GM19372 (cell line): ENCODE measurements at regions not wholly inside any gene's neighbourhood (a gene's known extent, or its start where the extent isn't known, plus 50 kb on each side); places are given as distances from the start of the nearest gene placed in this dataset.
"Not testable (repeated sequence)": the region's sequence is repeated elsewhere in the genome, so short reads cannot be mapped to it uniquely, and the experiment has no call there.

Experiments
- ATAC-seq: cut with Tn5 transposase; IDR thresholded peaks from one replicate; pipeline ENCODE4 v1.9.1; 2021; ENCODE audit warnings: mild to moderate bottlenecking, low read depth, moderate library complexity; ENCODE audit not compliant: unreplicated experiment

DNA sequence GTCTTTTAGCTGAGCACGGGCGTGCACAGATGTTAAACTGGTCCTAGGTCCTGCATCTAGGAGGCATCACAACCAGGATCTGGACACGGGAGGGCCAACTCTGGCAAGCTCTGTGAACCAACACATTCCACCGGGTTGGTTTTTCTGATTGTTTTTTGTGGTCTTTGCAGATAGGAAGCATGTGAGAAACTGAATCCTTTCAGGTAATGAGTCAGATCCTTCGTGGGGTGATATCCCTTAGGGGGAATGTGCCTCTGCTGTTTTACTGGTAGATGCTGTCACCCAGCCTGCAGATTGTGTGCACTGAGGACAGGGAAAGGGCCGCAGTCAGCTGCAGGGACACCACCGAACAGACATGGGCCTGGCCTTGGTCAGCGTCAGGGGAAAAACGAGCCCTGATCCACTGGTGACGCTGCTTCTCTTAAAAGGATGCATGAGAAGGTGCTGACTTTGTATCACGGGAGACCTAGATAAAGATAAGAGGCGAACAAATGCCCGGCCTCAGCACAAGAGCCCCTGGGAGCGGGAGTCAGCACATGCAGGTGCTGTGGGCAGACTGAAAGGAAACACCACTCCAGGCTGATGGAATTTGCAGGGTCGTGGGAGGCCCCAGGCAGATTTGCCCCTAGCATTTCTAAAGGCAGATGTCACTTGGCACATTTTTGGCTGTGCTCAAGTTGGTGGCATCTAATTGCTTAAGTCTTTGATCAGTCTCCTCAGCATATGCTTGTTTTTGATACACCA lies 51.1 kb downstream of the DOP1B start:
- no peak for ATAC-seq

DNA sequence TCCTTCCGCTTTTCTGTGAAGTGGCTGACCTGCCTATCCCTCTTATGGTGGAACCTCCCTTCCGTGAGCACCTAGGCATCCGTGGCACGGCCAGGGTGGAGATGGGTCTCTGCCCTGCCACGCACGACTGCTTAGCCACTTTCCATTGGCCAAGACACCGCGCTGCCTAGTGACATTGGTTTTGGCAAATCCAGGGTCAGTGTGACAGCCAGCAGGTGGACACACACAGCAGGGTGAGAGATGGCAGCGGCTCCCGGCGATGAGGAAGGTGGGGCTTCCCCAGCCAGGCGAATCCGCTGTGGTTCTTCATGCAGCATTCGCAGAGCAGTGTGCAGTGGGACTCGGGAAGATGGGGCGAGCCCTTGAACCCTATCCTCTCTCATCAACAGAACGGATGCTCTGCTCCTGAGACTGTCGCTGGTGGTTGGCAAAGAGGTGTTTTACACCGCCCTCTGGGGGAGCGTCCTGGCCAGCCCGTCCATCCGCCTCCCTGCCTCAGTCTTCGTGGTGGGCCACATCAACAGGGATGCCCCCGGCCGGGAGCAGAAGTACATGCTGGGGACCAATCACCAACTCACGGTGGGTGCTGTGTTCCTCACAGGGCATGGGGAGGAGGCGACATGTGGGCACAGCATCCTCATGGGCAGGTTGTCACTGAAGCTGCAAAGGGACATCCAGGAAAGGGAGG lies 51.8 kb downstream of the DOP1B start:
- ATAC-seq = no peak

DNA sequence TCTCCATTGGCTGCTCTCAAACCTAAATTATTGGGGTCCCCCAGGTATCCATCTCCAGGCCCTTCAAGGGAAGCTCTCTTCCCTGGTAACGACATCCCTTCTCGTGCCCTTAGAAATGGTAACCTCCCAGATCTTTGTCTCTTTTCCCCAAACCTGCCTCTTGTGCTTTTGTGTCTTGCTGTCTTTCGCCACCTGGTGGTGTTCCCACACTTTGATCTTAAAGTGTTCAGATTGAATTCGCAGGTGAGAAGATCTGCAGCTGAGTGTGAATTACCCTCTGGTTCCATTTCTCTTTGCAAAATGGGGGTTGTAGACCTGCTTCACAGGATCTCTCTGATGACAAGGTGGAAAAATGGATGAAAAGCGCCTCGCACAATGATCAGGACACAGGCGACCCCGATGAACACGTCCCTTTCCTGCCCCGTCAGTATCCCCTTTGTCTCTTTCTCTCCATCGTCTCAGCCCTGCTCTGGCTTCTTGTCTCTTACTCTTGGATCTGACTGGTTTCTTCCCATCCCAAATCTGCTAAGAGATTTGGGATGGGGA lies 53.1 kb downstream of the DOP1B start:
- no peak for ATAC-seq

DNA sequence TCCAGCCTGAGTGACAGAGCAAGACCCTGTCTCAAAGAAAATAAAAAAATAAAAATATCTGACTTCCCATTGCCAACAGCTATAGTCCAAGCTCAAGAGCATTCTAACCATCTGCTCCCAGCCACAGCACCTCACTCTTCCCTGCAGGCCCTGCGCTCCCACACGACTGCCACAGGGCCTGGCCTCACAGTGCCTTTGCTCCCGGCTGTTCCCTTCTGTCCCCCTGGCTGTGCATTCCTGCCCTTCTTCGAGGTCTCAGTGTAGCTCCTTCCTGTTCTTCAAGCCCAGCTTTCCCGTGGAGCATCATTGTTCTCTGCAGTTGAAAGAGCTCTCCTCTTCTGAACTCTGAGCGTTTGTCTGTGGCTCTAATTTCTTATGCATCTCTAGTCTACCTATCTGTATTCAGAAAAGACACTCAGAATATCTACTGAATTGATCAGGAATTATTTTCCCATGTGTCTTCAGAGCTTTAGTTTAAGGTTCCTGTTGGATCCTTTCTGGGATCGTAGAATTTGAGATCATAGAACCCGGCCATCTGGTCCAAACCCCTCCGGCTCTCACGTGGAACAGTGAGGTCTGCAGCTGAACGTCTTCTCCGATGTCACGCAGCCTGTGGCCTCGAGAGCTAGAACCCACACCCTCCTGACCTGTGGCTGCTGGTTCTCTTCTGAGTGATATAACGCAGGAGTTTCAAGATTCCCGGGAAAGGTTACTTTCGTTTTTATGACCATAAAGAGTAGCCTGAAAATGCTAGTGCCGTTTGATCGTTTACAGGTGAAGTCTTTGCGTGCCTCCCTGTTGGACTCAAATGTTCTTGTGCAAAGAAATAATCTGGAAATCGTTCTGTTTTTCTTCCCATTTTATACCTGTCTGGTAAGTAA lies 54.4 kb downstream of the DOP1B start:
- no peak for ATAC-seq

DNA sequence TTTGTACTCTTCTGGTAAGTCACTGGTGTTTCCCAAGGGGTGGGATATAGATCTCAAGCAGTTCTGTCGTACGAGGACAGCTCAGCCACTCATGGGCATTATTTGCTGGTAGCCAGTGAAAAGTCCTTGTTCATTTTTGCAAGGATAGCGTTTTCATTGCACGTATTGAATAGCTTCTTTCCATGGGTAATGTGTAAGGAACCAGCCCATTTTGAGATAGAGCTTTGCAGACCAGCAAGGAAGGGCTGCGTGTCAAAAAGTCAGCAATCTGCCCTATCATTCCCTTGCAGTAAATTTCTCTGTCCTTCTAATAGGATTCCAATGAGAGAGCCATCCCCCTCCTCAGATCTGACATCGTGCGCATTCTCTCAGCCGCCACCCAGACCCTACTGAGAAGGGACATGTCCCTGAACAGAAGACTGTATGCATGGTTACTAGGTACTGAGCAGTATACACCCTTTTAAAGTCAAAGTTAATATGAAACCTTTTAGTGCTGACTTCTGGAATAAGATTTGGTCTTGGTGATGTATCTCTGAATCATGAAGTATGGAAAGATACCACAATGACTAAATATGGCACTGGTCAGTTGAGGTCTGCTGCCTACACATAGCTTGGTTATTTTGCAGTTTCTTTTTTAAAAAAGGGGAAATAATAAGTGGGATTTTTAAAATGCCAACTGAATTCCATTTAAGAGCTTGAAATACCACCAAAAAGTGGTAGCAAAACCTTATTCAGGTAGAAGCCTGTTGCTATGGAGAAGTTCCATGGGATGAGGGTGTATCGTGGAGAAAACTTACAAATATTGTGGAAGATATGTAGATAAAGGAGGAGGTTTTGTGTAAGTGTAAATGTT lies 55.3 kb downstream of the DOP1B start:
- ATAC-seq = no peak

DNA sequence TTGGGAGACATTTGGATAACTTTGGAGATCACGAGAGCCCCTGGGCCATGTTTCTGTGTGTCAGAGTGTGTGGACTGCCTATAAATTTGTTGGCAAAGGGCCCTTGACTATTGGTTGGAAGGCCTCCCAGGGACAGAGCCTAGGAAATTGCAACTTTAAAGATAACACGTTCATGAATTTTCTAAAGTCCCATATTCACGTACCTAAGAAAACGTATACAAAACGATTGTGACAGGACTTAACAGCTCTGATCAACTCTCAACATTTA lies 55.8 kb downstream of the DOP1B start:
- ATAC-seq = no peak

DNA sequence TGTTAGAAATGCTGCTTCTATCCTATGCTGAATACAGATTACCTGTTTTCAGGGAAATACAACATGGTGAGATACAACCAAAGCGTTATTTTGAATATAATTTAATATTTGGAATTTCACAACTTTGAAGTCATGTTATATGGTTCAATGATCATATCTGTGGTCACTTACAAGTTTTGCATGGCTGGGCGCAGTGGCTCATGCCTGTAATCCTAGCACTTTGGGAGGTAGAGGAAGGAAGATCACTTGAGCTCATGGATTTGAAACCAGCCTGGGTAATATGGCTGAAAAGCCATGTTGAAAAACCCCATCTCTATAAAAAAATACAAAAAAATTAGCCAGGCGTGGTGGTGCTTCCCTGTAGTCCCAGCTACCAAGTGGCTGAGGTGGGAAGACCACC lies 57.9 kb downstream of the DOP1B start:
- ATAC-seq = no peak

DNA sequence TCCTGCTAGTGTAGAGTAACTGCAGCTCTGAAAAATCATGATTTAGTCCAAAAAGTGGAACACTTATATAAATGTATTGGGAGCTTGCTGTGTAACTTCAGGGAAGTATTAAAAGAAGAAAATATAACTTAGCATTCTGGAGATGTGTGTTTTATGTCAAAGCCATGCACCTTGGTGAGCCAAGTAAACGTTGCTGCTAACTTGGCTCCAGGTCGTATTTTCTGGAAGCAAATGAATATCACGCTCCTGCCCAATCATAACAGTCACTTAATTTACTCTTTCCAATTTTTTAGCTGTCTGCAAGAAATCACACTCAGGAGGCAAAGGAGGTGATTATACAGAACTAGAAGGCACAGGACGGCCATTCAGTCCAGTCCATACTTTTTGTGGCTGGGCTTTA lies 61.1 kb downstream of the DOP1B start:
- no peak for ATAC-seq

DNA sequence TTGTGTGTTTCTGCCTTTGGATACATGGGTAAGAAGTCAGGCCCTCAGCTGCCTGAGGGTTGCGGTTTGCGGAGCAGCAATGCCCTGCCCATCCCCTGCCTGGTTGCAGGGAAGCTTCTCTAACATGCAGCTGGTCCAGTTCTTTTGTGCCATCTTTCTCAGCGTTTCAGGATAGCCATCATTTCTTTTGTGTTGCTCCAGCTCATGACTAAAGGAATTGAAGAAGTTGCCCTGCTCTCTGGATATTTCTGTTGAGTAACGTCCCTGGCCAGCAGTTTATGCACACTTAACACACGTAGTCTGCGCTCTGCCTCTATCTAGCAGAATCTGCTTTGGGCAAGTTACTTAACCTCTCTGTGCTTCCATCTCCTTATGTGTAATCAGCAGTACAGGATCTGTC lies 62.1 kb downstream of the DOP1B start:
- ATAC-seq = no peak

DNA sequence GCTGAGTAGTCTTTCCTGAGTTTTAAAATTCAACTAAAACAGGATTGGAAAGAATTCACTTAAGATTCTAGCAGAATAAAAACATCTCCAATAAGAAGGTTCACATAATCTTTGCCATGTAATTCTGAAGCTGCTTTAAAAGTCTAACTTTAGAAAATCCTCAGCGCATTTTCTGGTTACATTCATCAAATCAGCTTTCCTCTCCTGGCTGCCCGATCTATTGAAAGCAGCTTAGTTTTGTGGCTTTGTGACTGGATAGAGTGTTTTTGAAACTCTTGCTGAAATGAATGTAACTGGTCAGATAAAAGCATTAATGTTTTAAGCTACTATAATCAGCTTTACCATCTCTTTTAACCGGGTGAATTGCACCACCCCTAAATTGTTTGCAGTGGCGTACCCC lies 66.8 kb downstream of the DOP1B start:
- no peak for ATAC-seq

DNA sequence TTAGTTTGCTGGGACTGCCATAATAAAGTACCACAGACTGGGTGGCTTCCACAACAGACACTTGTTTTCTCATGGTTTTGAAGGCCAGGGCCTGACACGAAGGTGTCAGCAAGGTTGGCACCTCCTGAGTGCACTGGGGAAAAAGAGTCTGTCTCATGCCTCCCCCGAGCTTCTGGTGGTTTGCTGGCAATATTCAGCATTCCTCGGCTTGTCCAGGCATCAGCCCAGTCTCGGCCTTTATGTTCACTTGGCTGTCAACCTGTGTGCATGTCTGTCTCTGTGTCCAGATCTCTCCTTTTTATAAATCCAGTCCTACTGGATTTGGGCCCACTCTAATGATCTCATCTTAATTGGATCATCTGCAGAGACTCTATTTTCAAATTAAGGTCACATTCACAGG lies 72.6 kb downstream of the DOP1B start:
- no peak for ATAC-seq

DNA sequence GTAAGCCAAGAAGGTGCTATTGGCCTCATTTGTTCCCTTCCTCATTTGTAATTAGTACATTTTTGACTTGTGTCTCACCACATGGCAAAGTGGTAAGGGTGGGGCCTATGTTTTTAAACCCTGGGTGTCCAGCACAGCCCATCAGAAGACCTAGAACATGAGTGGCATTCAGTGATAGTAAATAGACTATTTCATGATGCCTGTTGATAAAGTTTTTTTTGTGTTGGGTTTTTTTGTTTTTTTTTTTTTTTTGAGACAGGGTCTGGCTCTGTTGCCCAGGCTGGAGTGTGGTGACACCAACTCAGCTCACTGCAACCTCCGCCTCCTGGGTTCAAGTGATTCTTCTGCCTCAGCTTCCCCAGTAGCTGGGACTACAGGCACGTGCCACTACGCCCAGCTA lies 74.8 kb downstream of the DOP1B start:
- not testable (repeated sequence) for ATAC-seq

DNA sequence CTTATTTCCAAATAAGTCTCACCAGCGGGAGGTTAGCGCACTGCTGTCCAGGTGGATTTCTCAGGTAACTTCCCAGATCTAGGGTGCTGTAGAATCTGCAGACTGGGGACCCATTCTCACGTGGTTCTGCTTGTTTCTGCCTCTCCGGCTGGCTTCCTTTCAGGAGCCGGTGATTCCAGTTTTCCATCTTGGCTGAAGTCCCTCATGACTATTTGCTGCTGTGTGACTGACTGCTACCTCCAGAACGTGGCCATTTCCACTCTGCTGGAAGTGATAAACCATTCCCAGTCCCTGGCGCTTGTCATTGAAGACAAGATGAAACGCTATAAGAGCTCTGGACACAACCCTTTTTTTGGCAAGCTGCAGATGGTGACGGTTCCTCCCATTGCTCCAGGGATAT lies 76.0 kb downstream of the DOP1B start:
- no peak for ATAC-seq

DNA sequence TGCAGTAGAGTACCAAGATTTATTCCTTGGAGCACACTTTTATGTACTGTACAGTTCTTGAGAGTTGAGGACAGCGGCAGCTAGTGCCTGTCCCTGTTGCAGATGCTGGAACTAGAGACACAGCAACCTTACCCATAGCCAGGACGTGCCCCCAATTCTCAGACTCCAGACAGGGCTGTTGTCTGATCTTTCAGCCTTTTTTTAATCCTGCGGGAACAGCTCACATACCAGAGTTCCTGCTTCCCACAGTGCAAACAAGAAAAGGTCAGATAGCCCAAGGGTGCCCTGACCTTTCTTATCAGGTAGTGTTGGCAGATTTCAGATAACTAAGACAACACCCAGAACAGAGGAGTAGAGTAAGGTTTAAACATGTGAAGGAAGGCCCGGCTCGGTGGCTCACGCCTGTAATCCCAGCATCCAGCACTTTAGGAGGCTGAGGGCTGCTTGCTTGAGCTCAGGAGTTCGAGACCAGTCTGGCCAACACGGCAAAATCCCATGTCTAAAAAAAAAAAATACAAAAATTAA lies 78.5 kb downstream of the DOP1B start:
- no peak for ATAC-seq

DNA sequence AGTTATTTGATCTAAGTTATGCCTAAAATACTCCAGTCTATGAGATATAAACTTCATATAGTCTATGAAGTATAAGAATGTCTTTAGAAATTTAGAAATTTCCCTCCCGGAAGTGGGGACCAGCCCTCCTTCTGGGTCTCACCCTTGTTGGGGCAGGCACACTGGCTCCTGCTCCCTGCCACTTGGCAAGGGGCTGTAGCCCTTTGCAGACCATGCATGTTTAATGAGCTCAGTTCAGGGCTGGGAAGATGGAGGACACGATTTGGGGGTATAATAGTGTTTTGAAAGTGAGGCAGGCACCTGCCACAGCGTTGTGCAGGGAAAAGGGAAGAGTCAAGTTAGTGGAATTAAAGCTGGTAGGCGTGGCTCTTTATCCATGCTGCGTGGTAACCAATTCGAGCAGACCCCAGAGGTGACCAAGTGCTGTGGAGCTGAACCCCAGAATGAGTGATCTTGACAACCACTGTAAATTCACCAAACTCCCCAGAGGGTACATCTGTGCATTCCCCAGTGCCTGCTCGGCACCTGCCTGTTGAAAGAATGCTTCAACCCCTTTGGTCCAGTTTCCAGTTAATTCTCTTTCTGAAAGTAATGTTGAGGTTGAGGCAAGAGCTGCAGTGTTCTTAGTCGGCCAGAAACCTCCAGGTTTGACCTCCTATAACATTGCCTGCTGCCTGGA lies 79.6 kb downstream of the DOP1B start:
- no peak for ATAC-seq

DNA sequence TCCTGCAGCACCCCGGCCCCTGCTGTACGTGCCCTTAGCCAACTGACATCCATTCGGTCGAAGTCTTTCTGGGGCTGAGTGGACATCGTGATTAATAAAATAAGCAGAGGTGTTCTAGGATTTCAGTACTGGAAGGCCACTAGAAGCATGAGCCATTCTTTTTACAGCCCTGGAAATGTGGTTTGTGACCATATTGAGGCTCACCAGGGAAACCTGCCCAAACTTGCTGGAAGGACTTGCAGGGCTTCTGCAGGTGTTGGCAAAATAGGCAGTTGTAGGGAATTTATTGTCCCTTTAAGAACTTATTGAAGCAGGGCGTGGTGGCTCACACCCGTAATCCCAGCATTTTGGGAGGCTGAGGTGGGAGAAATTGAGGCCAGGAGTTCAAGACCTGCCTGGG lies 80.8 kb downstream of the DOP1B start:
- ATAC-seq = no peak

DNA sequence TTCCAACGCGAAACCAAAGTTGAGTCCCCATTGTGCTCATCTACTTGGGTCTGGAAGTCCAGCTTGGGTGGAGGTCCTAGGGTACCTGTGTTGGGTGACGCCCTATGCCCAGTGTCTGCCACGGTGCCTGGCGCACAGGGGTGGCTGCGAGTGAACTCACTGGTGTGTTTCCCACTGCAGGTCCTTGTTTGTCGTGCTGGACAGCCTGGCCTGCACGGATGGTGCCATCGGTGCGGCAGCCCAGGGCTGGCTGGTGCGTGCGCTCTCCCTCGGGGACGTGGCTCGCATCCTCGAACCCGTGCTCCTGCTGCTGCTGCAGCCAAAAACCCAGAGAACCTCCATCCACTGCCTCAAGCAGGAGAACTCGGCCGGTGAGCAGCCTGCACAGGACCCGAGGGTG lies 80.4 kb upstream of the MORC3 start:
- ATAC-seq = no peak

DNA sequence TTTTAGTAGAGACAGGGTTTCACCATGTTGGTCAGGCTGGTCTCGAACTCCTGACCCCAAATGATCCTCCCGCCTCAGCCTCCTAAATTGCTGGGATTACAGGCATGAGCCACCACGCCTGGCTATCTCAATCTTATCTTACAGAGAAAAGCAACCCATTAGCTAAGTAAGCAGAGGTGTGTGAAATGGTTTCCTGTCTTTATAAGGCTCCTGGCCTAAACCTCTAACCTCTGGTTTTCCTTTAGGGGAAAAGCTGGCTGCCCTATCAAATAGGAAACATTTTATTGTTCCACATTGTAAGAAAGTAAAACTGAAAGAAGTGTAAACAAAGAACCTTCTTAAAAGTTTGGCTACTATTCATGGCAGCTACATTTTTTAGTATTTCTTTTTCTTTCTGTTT lies 78.3 kb upstream of the MORC3 start:
- no peak for ATAC-seq

DNA sequence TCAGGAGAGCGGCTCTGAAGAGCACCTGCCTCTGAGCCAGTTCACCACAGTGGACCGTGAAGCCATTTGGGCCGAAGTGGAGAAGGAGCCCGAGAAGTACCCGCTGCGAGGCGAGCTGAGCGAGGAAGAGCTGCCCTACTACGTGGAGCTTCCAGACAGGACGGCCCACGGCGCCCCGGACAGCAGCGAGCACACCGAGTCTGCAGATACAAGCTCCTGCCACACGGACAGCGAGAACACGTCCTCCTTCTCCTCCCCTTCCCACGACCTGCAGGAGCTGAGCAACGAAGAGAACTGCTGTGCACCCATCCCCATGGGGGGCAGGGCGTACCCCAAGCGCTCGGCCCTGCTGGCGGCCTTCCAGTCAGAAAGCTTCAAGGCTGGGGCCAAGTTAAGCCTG lies 74.9 kb upstream of the MORC3 start:
- no peak for ATAC-seq

DNA sequence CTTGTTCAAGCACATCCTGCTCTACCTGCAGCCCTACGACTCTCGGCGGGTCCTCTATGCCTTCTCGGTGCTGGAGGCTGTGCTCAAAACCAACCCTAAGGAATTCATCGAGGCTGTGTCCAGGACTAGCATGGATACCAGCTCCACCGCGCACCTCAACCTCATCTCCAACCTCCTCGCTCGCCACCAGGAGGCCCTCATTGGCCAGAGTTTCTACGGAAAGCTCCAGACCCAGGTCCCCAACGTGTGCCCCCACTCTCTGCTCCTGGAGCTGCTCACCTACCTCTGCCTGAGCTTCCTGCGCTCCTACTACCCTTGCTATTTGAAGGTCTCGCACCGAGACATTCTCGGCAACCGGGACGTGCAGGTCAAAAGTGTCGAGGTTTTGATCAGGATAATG lies 74.3 kb upstream of the MORC3 start:
- no peak for ATAC-seq
